Endodermal cell (in vitro differentiated cells): ENCODE measurements at regions not wholly inside any gene's neighbourhood (a gene's known extent, or its start where the extent isn't known, plus 50 kb on each side); places are given as distances from the start of the nearest gene placed in this dataset.

Experiments
- DNase-seq: peaks from one replicate; pipeline ENCODE4 v3.0.0-alpha.2; 2017
- H3K27ac ChIP-seq: 2 replicates; pipeline ENCODE4 v1.5.1; 2013; ENCODE audit warnings: mild to moderate bottlenecking, low read depth, low read length, moderate library complexity
- H3K27me3 ChIP-seq: 2 replicates; pipeline ENCODE4 v1.6.1; 2013; ENCODE audit warnings: mild to moderate bottlenecking, low read length, moderate library complexity; ENCODE audit not compliant: insufficient read depth, control insufficient read depth, poor library complexity, severe bottlenecking
- H3K36me3 ChIP-seq: 2 replicates; pipeline ENCODE4 v1.7.0; 2013; ENCODE audit warnings: mild to moderate bottlenecking, low read length, moderate library complexity; ENCODE audit not compliant: control insufficient read depth, insufficient read depth
- H3K4me1 ChIP-seq: one replicate; pipeline ENCODE4 v1.7.0; 2013; ENCODE audit warnings: low read length; ENCODE audit not compliant: control insufficient read depth, insufficient read depth
- H3K4me3 ChIP-seq: 2 replicates; pipeline ENCODE4 v1.5.1; 2013; ENCODE audit warnings: mild to moderate bottlenecking, low read length, moderate library complexity
- H3K9ac ChIP-seq: 2 replicates; pipeline ENCODE4 v1.6.1; 2013; ENCODE audit warnings: mild to moderate bottlenecking, low read length, moderate library complexity; ENCODE audit not compliant: poor library complexity, severe bottlenecking; ENCODE audit errors: extremely low read depth
- H3K9me3 ChIP-seq: 2 replicates; pipeline ENCODE4 v1.6.1; 2013; ENCODE audit warnings: mild to moderate bottlenecking, low read length, moderate library complexity; ENCODE audit not compliant: control insufficient read depth
- H3K27ac Mint-ChIP-seq: 2 replicates; pipeline ENCODE4 v1.8.0; 2020; ENCODE audit warnings: mixed read lengths
- H3K27me3 Mint-ChIP-seq: 2 replicates; pipeline ENCODE4 v1.8.0; 2021; ENCODE audit warnings: mild to moderate bottlenecking, mixed read lengths; ENCODE audit not compliant: insufficient read depth
- H3K36me3 Mint-ChIP-seq: 2 replicates; pipeline ENCODE4 v1.8.0; 2020; ENCODE audit warnings: low read depth, mixed read lengths
- H3K4me1 Mint-ChIP-seq: 2 replicates; pipeline ENCODE4 v1.8.0; 2020; ENCODE audit warnings: mixed read lengths
- H3K4me3 Mint-ChIP-seq: 2 replicates; pipeline ENCODE4 v1.8.0; 2020; ENCODE audit warnings: mild to moderate bottlenecking, moderate library complexity, mixed read lengths
- H3K9me3 Mint-ChIP-seq: 2 replicates; pipeline ENCODE4 v1.8.0; 2020; ENCODE audit warnings: mild to moderate bottlenecking, mixed read lengths
- WGBS, 2 experiments: methylation state at CpG; one replicate each; pipeline versions ENCODE4 v1.1.5 to v1.1.7; 2013; ENCODE audit warnings: missing lambda C conversion rate in 2 of 2, mixed read lengths in 1 of 2; ENCODE audit not compliant: insufficient coverage in 1 of 2, insufficient read length in 1 of 2; 5-methylcytosine and 5-hydroxymethylcytosine counted together
- TF ChIP-seq, protein P1 (sequence below): fragments of 200-600 bp; sonication (generic); conservative IDR thresholded peaks from 2 replicates; pipeline ENCODE4 v1.5.0; 2021; ENCODE audit warnings: antibody characterized with exemption, mild to moderate bottlenecking

DNA sequence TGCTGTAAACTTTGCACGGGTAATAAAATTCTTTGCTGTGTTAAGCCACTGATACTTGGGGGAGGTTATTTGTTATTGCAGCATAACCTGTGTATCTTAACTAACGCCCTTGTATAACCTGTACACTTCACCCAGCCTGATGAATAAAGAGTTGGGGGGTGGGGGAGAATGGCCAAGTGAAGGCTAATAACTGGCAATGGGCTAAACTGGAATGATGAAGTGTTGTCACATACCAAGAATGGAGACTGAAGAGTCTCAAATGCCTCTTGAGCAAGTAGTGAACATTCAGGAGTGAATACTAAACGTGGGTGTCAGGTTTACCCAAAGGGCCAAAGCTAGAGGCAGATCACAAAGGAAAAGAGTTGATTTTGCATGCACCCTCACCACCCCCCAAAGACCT lies 169.4 kb downstream of the C1orf94 start:
- Histone ChIP-seq H3K4me1 (no peaks in the 10 kb centered on the region), H3K36me3 (no peaks in the 10 kb centered on the region), H3K27me3 (peaks cover 17% of the 10 kb centered on the region), H3K9me3 (no peaks in the 10 kb centered on the region), H3K9ac (no peak overlapping the region), H3K27ac (no peak overlapping the region), H3K4me3 (no peak overlapping the region)
- H3K36me3 Mint-ChIP-seq: no peaks in the 10 kb centered on the region
- no peaks in the 10 kb centered on the region for H3K9me3 Mint-ChIP-seq
- H3K27ac Mint-ChIP-seq: no peak overlapping the region
- peaks cover 35% of the 10 kb centered on the region for H3K27me3 Mint-ChIP-seq
- no peak overlapping the region for H3K4me3 Mint-ChIP-seq
- 86% methylated on average over 3 of the region's 3 CpGs; no CpG with 5 or more reads in 1 of the 2 experiments for whole genome bisulfite sequencing, 2 experiments
- TF ChIP-seq, protein P1, sequence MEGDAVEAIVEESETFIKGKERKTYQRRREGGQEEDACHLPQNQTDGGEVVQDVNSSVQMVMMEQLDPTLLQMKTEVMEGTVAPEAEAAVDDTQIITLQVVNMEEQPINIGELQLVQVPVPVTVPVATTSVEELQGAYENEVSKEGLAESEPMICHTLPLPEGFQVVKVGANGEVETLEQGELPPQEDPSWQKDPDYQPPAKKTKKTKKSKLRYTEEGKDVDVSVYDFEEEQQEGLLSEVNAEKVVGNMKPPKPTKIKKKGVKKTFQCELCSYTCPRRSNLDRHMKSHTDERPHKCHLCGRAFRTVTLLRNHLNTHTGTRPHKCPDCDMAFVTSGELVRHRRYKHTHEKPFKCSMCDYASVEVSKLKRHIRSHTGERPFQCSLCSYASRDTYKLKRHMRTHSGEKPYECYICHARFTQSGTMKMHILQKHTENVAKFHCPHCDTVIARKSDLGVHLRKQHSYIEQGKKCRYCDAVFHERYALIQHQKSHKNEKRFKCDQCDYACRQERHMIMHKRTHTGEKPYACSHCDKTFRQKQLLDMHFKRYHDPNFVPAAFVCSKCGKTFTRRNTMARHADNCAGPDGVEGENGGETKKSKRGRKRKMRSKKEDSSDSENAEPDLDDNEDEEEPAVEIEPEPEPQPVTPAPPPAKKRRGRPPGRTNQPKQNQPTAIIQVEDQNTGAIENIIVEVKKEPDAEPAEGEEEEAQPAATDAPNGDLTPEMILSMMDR: no peak
- no peaks in the 10 kb centered on the region for H3K4me1 Mint-ChIP-seq
- no peak for DNase-seq

DNA sequence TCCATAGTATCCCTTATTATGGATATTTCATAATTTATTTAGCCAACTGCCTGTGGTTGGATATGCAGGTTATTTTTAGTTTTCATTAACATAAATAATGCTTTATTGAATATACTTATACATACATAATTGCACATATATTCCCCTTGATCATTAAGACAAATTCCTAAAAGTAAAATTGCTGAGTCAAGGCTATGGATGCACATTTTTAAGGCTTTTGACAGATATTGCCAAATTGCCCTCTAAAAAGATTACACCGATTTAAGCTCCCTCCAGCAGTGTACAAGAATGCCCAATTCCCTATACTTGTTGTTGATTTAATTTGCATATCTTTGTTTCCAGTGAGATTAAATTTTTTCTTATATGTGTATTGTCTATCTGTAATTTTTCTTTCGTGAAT lies 176.7 kb downstream of the C1orf94 start:
- Histone ChIP-seq H3K4me3 (no peak overlapping the region), H3K9me3 (no peaks in the 10 kb centered on the region), H3K36me3 (no peaks in the 10 kb centered on the region), H3K4me1 (peaks cover 3% of the 10 kb centered on the region), H3K27me3 (peaks cover 52% of the 10 kb centered on the region), H3K27ac (no peak overlapping the region), H3K9ac (no peak overlapping the region)
- Mint-ChIP-seq H3K9me3 (no peaks in the 10 kb centered on the region), H3K27ac (no peak overlapping the region), H3K27me3 (peaks cover 49% of the 10 kb centered on the region), H3K4me3 (no peak overlapping the region), H3K36me3 (no peaks in the 10 kb centered on the region), H3K4me1 (peaks cover 15% of the 10 kb centered on the region)
- 85 to 86% methylated on average over 1 to 2 of the region's 2 CpGs for WGBS, 2 experiments
- no peak for DNase-seq
- TF ChIP-seq, protein P1: no peak

DNA sequence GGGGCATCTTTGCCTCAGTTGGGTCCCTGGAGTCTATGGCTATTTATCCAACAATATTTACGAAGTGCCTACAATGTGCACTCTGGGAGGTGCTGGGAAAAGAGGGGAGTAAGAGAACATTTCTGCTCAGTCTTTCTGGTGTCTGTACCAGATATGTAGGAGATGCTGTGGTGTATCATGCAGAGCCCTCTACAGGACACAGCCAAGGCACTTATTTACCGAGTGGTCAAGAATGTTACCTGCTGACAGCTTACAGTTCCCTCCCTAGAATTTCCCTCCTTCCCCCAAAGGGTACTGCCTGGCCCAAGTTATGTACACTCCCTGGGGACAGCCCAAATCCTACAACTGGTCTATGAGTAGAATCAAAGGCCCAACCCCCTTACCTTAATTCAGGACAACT lies 177.7 kb downstream of the C1orf94 start:
- TF ChIP-seq, protein P1: peak; percentile 48
- Mint-ChIP-seq H3K36me3 (no peaks in the 10 kb centered on the region), H3K27ac (no peak overlapping the region), H3K4me1 (peaks cover 15% of the 10 kb centered on the region), H3K27me3 (peaks cover 48% of the 10 kb centered on the region), H3K4me3 (no peak overlapping the region), H3K9me3 (no peaks in the 10 kb centered on the region)
- Histone ChIP-seq H3K4me1 (peaks cover 3% of the 10 kb centered on the region), H3K27me3 (peaks cover 56% of the 10 kb centered on the region), H3K36me3 (no peaks in the 10 kb centered on the region), H3K27ac (no peak overlapping the region), H3K4me3 (no peak overlapping the region), H3K9ac (no peak overlapping the region), H3K9me3 (no peaks in the 10 kb centered on the region)
- peak; percentile 46 for DNase-seq
- WGBS, 2 experiments: 40 to 55% methylated on average over 1 to 2 of the region's 2 CpGs
